ENCODE measurements at regions not wholly inside any gene's neighbourhood (a gene's known extent, or its start where the extent isn't known, plus 50 kb on each side); places are given as distances from the start of the nearest gene placed in this dataset.

DNA sequence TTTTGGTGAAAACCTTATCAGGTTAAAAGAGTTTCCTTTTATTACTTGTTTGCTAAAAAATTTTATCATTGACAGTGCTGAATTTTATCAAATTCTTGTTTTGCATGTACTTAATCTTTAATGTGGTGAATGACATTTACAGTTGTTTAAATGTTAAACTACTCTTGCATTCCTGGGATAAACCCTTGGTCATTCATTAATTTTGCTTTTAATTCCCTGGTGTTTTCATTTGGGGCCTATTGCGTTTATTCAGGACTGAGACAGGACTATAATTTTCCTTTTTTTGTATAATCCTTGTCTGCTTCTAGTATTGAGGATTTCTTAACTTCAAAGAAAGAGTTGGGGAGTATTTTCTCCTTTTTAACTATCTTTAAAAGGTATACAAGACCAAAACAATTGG is 98.7 kb upstream of the TLL1 start:
- Histone ChIP-seq H3K27ac (ENCODE audit: poor library complexity, severe bottlenecking) (no peak overlapping the region), H3K4me1 (ENCODE audit: insufficient read depth, poor library complexity, severe bottlenecking) (no peaks in the 10 kb centered on the region), H3K9me3 (ENCODE audit: severe bottlenecking) (no peaks in the 10 kb centered on the region), H3K36me3 (ENCODE audit: low read depth) (no peaks in the 10 kb centered on the region), H3K4me3 (ENCODE audit: severe bottlenecking) (no peak overlapping the region), H3K27me3 (ENCODE audit: insufficient read depth, poor library complexity, severe bottlenecking) (no peaks in the 10 kb centered on the region)
- ATAC-seq (ENCODE audit: low read depth), result no peak
- TF ChIP-seq, protein P1, sequence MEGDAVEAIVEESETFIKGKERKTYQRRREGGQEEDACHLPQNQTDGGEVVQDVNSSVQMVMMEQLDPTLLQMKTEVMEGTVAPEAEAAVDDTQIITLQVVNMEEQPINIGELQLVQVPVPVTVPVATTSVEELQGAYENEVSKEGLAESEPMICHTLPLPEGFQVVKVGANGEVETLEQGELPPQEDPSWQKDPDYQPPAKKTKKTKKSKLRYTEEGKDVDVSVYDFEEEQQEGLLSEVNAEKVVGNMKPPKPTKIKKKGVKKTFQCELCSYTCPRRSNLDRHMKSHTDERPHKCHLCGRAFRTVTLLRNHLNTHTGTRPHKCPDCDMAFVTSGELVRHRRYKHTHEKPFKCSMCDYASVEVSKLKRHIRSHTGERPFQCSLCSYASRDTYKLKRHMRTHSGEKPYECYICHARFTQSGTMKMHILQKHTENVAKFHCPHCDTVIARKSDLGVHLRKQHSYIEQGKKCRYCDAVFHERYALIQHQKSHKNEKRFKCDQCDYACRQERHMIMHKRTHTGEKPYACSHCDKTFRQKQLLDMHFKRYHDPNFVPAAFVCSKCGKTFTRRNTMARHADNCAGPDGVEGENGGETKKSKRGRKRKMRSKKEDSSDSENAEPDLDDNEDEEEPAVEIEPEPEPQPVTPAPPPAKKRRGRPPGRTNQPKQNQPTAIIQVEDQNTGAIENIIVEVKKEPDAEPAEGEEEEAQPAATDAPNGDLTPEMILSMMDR (IDR thresholded peaks at IDR 0.05; ENCODE audit: poor library complexity, severe bottlenecking), result no peak
- DNase-seq (ENCODE audit: low spot score), result no peak

- Histone ChIP-seq H3K36me3 (ENCODE audit: low read depth) (no peaks in the 10 kb centered on the region), H3K27ac (ENCODE audit: poor library complexity, severe bottlenecking) (no peak overlapping the region), H3K27me3 (ENCODE audit: insufficient read depth, poor library complexity, severe bottlenecking) (no peaks in the 10 kb centered on the region), H3K4me1 (ENCODE audit: insufficient read depth, poor library complexity, severe bottlenecking) (no peaks in the 10 kb centered on the region), H3K9me3 (ENCODE audit: severe bottlenecking) (no peaks in the 10 kb centered on the region), H3K4me3 (ENCODE audit: severe bottlenecking) (no peak overlapping the region)
- ATAC-seq (ENCODE audit: low read depth) (no peak), DNase-seq (ENCODE audit: low spot score) (no peak)
- TF ChIP-seq, protein P1 (IDR thresholded peaks at IDR 0.05; ENCODE audit: poor library complexity, severe bottlenecking), result no peak
These were observed 92.9 kb upstream of the TLL1 start for GRCh38 chr4:165779950-165780670.

DNA sequence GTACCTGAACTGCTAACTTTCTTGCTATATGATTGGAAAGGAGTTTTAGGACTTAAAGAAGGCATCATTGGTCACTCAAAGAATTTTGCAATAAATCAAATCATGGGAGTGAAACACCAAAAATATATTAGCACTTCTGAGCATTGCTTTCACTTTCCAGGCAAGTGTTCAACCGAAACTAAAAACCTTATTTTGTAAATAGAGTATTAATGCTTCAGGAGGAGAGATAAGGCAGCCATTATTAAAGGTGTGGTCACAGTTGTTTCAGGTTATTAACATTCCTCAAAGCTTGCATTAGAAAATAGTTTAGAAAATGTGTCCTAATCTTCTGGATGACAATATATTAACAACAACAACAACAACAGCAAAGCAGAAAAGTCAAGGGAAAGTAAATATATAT is 92.3 kb upstream of the TLL1 start:
- H3K4me3 ChIP-seq (ENCODE audit: severe bottlenecking), result no peak overlapping the region
- ATAC-seq (ENCODE audit: low read depth) (no peak), DNase-seq (ENCODE audit: low spot score) (no peak)
- H3K27ac ChIP-seq (ENCODE audit: poor library complexity, severe bottlenecking), result no peak overlapping the region
- TF ChIP-seq, protein P1 (IDR thresholded peaks at IDR 0.05; ENCODE audit: poor library complexity, severe bottlenecking), result no peak
- H3K9me3 ChIP-seq (ENCODE audit: severe bottlenecking), result no peaks in the 10 kb centered on the region
- no peaks in the 10 kb centered on the region for H3K27me3 ChIP-seq (ENCODE audit: insufficient read depth, poor library complexity, severe bottlenecking)
- no peaks in the 10 kb centered on the region for H3K4me1 ChIP-seq (ENCODE audit: insufficient read depth, poor library complexity, severe bottlenecking)
- H3K36me3 ChIP-seq (ENCODE audit: low read depth), result no peaks in the 10 kb centered on the region

GRCh38 chr4:165782623-165783022 is 90.4 kb upstream of the TLL1 start:
- Histone ChIP-seq H3K36me3 (ENCODE audit: low read depth) (no peaks in the 10 kb centered on the region), H3K27me3 (ENCODE audit: insufficient read depth, poor library complexity, severe bottlenecking) (no peaks in the 10 kb centered on the region), H3K27ac (ENCODE audit: poor library complexity, severe bottlenecking) (no peak overlapping the region), H3K4me1 (ENCODE audit: insufficient read depth, poor library complexity, severe bottlenecking) (no peaks in the 10 kb centered on the region), H3K9me3 (ENCODE audit: severe bottlenecking) (no peaks in the 10 kb centered on the region), H3K4me3 (ENCODE audit: severe bottlenecking) (no peak overlapping the region)
- ATAC-seq (ENCODE audit: low read depth) (no peak), DNase-seq (ENCODE audit: low spot score) (no peak)
- TF ChIP-seq, protein P1 (IDR thresholded peaks at IDR 0.05; ENCODE audit: poor library complexity, severe bottlenecking), result no peak

DNA sequence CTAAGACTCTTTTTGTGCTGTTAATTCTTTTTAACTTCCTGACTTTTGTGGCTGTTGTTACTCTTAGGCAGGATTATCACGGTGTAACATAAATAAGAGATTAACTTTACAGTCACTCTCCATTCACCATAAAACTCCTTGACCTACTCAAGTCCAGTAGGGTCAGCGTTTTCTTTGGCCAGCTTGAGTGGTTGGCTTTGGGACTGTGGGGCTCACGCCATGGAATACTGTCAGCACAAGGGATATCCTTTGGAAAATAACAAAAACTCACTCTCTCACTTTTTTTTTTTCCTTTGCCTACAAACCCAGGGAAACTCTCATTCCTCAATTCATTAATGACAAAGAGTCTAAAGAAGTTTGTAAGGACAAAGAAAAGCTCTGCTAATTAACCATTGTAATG is 89.4 kb upstream of the TLL1 start:
- no peaks in the 10 kb centered on the region for H3K9me3 ChIP-seq (ENCODE audit: severe bottlenecking)
- ATAC-seq (ENCODE audit: low read depth) (no peak), DNase-seq (ENCODE audit: low spot score) (no peak)
- no peak overlapping the region for H3K4me3 ChIP-seq (ENCODE audit: severe bottlenecking)
- TF ChIP-seq, protein P1 (IDR thresholded peaks at IDR 0.05; ENCODE audit: poor library complexity, severe bottlenecking), result no peak
- no peaks in the 10 kb centered on the region for H3K27me3 ChIP-seq (ENCODE audit: insufficient read depth, poor library complexity, severe bottlenecking)
- no peaks in the 10 kb centered on the region for H3K4me1 ChIP-seq (ENCODE audit: insufficient read depth, poor library complexity, severe bottlenecking)
- no peaks in the 10 kb centered on the region for H3K36me3 ChIP-seq (ENCODE audit: low read depth)
- no peak overlapping the region for H3K27ac ChIP-seq (ENCODE audit: poor library complexity, severe bottlenecking)

Measured in RWPE2 (cell line).